Gastrocnemius medialis (tissue), 4 donors: ENCODE measurements at regions not wholly inside any gene's neighbourhood (a gene's known extent, or its start where the extent isn't known, plus 50 kb on each side); places are given as distances from the start of the nearest gene placed in this dataset.

Source experiments
- ATAC-seq, 2 donors: fragments of 150-250 bp; one replicate each; pipeline ENCODE4 v1.9.1; 2016
- DNase-seq, 2 donors: peaks; one replicate each; pipeline ENCODE4 v3.0.0-alpha.2; 2019
- H3K27ac ChIP-seq, 4 donors: fragments of 200-600 bp; sonication (generic); 1 replicate in 1 of 4; 2 replicates in 3 of 4; pipeline ENCODE4 v1.5.1; 2016 to 2018; ENCODE audit warnings: mild to moderate bottlenecking in 2 of 4, moderate library complexity in 1 of 4
- H3K27me3 ChIP-seq, 3 donors: fragments of 200-600 bp; sonication (generic) in 2 of 3; 1 replicate in 1 of 3; 2 replicates in 2 of 3; pipeline versions ENCODE4 v1.5.1 to v1.6.0; 2016 to 2019; ENCODE audit warnings: mild to moderate bottlenecking in 1 of 3, moderate library complexity in 1 of 3
- H3K36me3 ChIP-seq, 2 donors: fragments of 200-600 bp; sonication (generic) in 1 of 2; one replicate each; pipeline ENCODE4 v1.5.1; 2017 to 2018
- H3K4me1 ChIP-seq, 2 donors: fragments of 200-600 bp; sonication (generic) in 1 of 2; one replicate each; pipeline ENCODE4 v1.5.1; 2016 to 2017; ENCODE audit warnings: mild to moderate bottlenecking in 2 of 2
- H3K4me3 ChIP-seq, 4 donors: fragments of 200-600 bp; sonication (generic) in 3 of 4; 1 replicate in 1 of 4; 2 replicates in 3 of 4; pipeline ENCODE4 v1.5.1; 2016 to 2019; ENCODE audit warnings: mild to moderate bottlenecking in 2 of 4
- H3K9me3 ChIP-seq, 3 donors: fragments of 200-600 bp; sonication (generic) in 2 of 3; 1 replicate in 1 of 3; 2 replicates in 2 of 3; pipeline ENCODE4 v1.5.1; 2016 to 2019
- POLR2A ChIP-seq, 2 donors: fragments of 450-650 bp; IDR thresholded peaks; one replicate each; pipeline ENCODE4 v1.6.1; 2017; ENCODE audit warnings: antibody characterized with exemption in 2 of 2, mild to moderate bottlenecking in 2 of 2, moderate library complexity in 2 of 2
- in situ Hi-C, 4 donors: fragments of 200-750 bp; cut with MboI; loops; one replicate each; pipeline versions ENCODE4 v1.15.0 to v1.8.0; 2017; ENCODE audit warnings: low sequenced_read_pairs in 4 of 4
- intact Hi-C: fragments of 100-400 bp; cut with DNase I; formaldehyde crosslinking; loops from one replicate; pipeline ENCODE4 v1.15.1; 2023; ENCODE audit warnings: low total_unique reads
- TF ChIP-seq, protein P1 (sequence below), 5 experiments: fragments of 450-650 bp in 3 of 5; fragments of 200-600 bp in 2 of 5; sonication (generic) in 2 of 5; IDR thresholded peaks in 4 of 5; conservative IDR thresholded peaks in 1 of 5; 1 replicate in 4 of 5; 2 replicates in 1 of 5; pipeline ENCODE4 v1.5.1; 2016 to 2019; ENCODE audit warnings: antibody characterized with exemption in 5 of 5, mild to moderate bottlenecking in 3 of 5, moderate library complexity in 3 of 5

DNA sequence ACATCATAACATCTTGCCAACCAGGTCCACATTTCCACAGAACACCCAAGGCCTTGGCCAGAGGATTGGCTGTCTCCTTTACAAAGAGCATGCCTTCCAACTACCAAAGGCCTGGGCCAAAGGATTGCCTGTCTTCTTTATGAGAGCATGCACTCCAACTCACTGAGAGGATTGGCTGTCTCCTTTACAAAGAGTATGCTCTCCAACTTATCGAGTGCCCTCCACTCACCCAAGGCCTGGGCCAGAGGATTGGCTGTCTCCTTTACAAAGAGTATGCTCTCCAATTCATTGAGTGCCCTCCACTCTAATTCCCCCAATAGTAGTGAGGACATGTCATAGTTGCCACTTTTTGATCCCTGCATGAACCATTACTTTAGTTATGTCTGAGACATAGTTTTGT is 79.9 kb upstream of the TAS2R1 start:
- in situ Hi-C loops (no loop called here), intact Hi-C loops (no loop called here)
- Histone ChIP-seq H3K4me3 (no peak overlapping the region), H3K27me3 (no peaks in the 10 kb centered on the region), H3K36me3 (no peaks in the 10 kb centered on the region), H3K4me1 (no peaks in the 10 kb centered on the region), H3K27ac (no peak overlapping the region), H3K9me3 (no peaks in the 10 kb centered on the region)
- no peak for TF ChIP-seq POLR2A (IDR thresholded peaks at IDR 0.05)
- TF ChIP-seq, protein P1, sequence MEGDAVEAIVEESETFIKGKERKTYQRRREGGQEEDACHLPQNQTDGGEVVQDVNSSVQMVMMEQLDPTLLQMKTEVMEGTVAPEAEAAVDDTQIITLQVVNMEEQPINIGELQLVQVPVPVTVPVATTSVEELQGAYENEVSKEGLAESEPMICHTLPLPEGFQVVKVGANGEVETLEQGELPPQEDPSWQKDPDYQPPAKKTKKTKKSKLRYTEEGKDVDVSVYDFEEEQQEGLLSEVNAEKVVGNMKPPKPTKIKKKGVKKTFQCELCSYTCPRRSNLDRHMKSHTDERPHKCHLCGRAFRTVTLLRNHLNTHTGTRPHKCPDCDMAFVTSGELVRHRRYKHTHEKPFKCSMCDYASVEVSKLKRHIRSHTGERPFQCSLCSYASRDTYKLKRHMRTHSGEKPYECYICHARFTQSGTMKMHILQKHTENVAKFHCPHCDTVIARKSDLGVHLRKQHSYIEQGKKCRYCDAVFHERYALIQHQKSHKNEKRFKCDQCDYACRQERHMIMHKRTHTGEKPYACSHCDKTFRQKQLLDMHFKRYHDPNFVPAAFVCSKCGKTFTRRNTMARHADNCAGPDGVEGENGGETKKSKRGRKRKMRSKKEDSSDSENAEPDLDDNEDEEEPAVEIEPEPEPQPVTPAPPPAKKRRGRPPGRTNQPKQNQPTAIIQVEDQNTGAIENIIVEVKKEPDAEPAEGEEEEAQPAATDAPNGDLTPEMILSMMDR (IDR thresholded peaks at IDR 0.05 in 4 of 5, conservative IDR thresholded peaks at IDR 0.05 in 1 of 5) = no peak
- ATAC-seq (no peak), DNase-seq (no peak)

DNA sequence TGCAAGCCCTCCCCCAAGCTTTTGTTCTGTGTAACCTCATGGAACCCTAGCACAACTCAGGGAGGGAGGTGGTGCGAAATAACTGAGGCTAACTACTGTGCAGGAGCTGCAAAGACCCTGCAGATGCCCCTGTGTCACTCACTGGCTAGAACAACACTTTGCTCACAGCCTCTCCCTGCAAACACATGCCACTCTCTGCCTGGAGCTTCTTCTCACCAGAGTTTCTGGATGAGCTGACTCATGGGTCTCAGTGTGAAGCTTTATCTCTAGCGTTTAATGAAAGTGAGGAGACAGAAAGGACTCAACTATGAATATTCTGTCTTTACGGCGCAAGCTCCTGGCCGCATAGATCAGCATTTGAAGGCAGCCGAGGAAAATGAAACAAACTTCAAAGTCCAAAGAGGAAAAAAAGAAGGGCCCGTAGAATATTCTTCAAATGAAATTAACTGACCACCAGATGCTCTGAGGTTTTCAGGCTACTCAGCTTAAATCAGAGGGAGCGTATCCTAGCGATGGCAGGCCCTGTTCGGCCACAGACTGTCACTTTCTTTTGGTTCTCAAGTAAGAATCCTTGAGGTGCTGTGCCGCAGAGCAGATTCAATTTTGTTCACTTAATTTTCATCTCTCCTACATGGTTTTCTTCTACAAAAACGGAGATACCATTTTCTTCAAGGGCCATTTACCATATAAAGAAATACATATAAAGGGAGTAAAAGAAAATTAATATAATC is 77.7 kb upstream of the TAS2R1 start:
- H3K36me3 ChIP-seq = no peaks in the 10 kb centered on the region
- H3K27me3 ChIP-seq = no peaks in the 10 kb centered on the region
- H3K27ac ChIP-seq = no peak overlapping the region
- no peak for DNase-seq
- TF ChIP-seq, protein P1 (IDR thresholded peaks at IDR 0.05 in 4 of 5, conservative IDR thresholded peaks at IDR 0.05 in 1 of 5) = no peak
- no peak for TF ChIP-seq POLR2A (IDR thresholded peaks at IDR 0.05)
- intact Hi-C loops (no loop called here), in situ Hi-C loops (no loop called here)
- H3K4me3 ChIP-seq = no peak overlapping the region
- H3K9me3 ChIP-seq = no peaks in the 10 kb centered on the region
- ATAC-seq = no peak
- H3K4me1 ChIP-seq = no peaks in the 10 kb centered on the region

DNA sequence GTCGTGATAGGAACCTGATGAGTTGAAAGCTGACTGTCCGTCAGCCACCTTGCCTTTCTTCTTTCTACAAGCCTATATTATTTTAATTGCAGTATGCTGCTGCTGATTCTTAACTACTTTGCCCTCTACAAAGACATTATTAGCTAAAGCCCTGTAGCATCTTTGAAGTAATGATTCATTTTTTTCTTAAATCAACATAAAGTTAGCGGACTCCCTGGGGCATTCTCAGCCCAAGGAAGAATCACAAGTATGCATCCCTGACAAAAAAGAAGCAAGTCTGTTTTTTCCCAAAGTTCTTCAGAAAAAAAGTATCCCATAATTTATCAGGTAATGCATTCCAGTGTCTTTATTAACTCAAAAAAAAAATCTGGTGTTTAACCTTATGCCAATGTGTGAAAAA is 69.5 kb upstream of the TAS2R1 start:
- H3K36me3 ChIP-seq = no peaks in the 10 kb centered on the region
- H3K27me3 ChIP-seq = no peaks in the 10 kb centered on the region
- DNase-seq (no peak), ATAC-seq (no peak)
- H3K27ac ChIP-seq = no peak overlapping the region
- H3K9me3 ChIP-seq = no peaks in the 10 kb centered on the region
- H3K4me3 ChIP-seq = no peak overlapping the region
- TF ChIP-seq, protein P1 (IDR thresholded peaks at IDR 0.05 in 4 of 5, conservative IDR thresholded peaks at IDR 0.05 in 1 of 5) = no peak
- intact Hi-C loops = no loop called here
- no peaks in the 10 kb centered on the region for H3K4me1 ChIP-seq
- in situ Hi-C loops = no loop called here

DNA sequence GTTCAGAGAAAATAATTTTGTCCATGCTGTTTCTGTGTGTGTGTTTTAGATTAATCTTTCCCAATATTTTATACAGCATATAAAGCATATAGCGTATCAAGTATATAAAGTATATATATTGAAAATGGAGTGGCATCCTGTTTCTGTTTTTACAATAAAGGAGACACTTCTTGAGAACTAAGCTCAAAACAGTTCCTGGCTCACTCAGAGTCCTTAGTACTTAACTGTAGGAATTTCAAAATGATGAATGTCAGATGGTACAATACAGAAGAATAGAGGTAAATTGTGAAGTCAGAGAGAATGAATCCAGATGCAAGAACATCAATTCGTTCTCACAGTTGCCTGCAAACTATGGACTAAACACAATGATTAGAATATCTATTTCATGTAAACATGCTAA is 68.7 kb upstream of the TAS2R1 start:
- DNase-seq (no peak), ATAC-seq (no peak)
- TF ChIP-seq POLR2A (IDR thresholded peaks at IDR 0.05) = no peak
- TF ChIP-seq, protein P1 (IDR thresholded peaks at IDR 0.05 in 4 of 5, conservative IDR thresholded peaks at IDR 0.05 in 1 of 5) = no peak
- Histone ChIP-seq H3K36me3 (no peaks in the 10 kb centered on the region), H3K4me3 (no peak overlapping the region), H3K4me1 (no peaks in the 10 kb centered on the region), H3K27ac (no peak overlapping the region), H3K9me3 (no peaks in the 10 kb centered on the region), H3K27me3 (no peaks in the 10 kb centered on the region)
- in situ Hi-C loops (no loop called here), intact Hi-C loops (no loop called here)
